H7 (cell line): ENCODE measurements at regions not wholly inside any gene's neighbourhood (a gene's known extent, or its start where the extent isn't known, plus 50 kb on each side); places are given as distances from the start of the nearest gene placed in this dataset.

ENCODE experiments used
- DNase-seq: peaks from one replicate; pipeline ENCODE4 v3.0.0; 2012
- H3K27me3 ChIP-seq: 2 replicates; pipeline ENCODE4 v1.6.0; 2011; ENCODE audit warnings: mild to moderate bottlenecking, low read length; ENCODE audit not compliant: control insufficient read depth, insufficient read depth
- H3K36me3 ChIP-seq: replicated peaks from 2 replicates; pipeline ENCODE4 v1.5.1; 2011; ENCODE audit warnings: low read length; ENCODE audit not compliant: control insufficient read depth, insufficient read depth
- H3K4me3 ChIP-seq: 2 replicates; pipeline ENCODE4 v1.5.1; 2011; ENCODE audit warnings: low read depth, mild to moderate bottlenecking, control low read depth, low read length, moderate library complexity; ENCODE audit not compliant: insufficient read depth

- Histone ChIP-seq H3K4me3 (no peak overlapping the region), H3K36me3 (no peaks in the 10 kb centered on the region), H3K27me3 (no peaks in the 10 kb centered on the region)
- DNase-seq = no peak
Measured at GRCh38 chr5:116942622-116943021, 368.0 kb upstream of the SEMA6A start.

- H3K36me3 ChIP-seq = no peaks in the 10 kb centered on the region
- H3K27me3 ChIP-seq = no peaks in the 10 kb centered on the region
- no peak overlapping the region for H3K4me3 ChIP-seq
- no peak for DNase-seq
Measured at GRCh38 chr5:116939641-116940040, 365.0 kb upstream of the SEMA6A start.

- H3K36me3 ChIP-seq = no peaks in the 10 kb centered on the region
- no peak overlapping the region for H3K4me3 ChIP-seq
- H3K27me3 ChIP-seq = no peaks in the 10 kb centered on the region
- DNase-seq = peak; percentile 8
Measured at GRCh38 chr5:116938488-116938887, 363.9 kb upstream of the SEMA6A start.

- H3K36me3 ChIP-seq = no peaks in the 10 kb centered on the region
- no peak overlapping the region for H3K4me3 ChIP-seq
- no peak for DNase-seq
- H3K27me3 ChIP-seq = no peaks in the 10 kb centered on the region
Measured at GRCh38 chr5:116935561-116936162, 361.0 kb upstream of the SEMA6A start.

- no peak for DNase-seq
- no peaks in the 10 kb centered on the region for H3K27me3 ChIP-seq
- no peaks in the 10 kb centered on the region for H3K36me3 ChIP-seq
- no peak overlapping the region for H3K4me3 ChIP-seq
Measured at GRCh38 chr5:116930616-116931015, 356.0 kb upstream of the SEMA6A start.

GRCh38 chr5:116923344-116923743 lies 348.7 kb upstream of the SEMA6A start:
- DNase-seq = no peak
- Histone ChIP-seq H3K27me3 (no peaks in the 10 kb centered on the region), H3K36me3 (no peaks in the 10 kb centered on the region), H3K4me3 (no peak overlapping the region)

- DNase-seq = no peak
- Histone ChIP-seq H3K4me3 (no peak overlapping the region), H3K36me3 (no peaks in the 10 kb centered on the region), H3K27me3 (no peaks in the 10 kb centered on the region)
Measured at GRCh38 chr5:116922532-116922931, 347.9 kb upstream of the SEMA6A start.

- no peaks in the 10 kb centered on the region for H3K36me3 ChIP-seq
- no peak overlapping the region for H3K4me3 ChIP-seq
- no peak for DNase-seq
- no peaks in the 10 kb centered on the region for H3K27me3 ChIP-seq
Measured at GRCh38 chr5:116914869-116915504, 340.4 kb upstream of the SEMA6A start.

GRCh38 chr5:116912221-116912620 lies 337.6 kb upstream of the SEMA6A start:
- Histone ChIP-seq H3K36me3 (no peaks in the 10 kb centered on the region), H3K4me3 (no peak overlapping the region), H3K27me3 (no peaks in the 10 kb centered on the region)
- no peak for DNase-seq

GRCh38 chr5:116911074-116911473 lies 336.5 kb upstream of the SEMA6A start:
- no peaks in the 10 kb centered on the region for H3K36me3 ChIP-seq
- no peak for DNase-seq
- no peak overlapping the region for H3K4me3 ChIP-seq

GRCh38 chr5:116908537-116908936 lies 333.9 kb upstream of the SEMA6A start:
- H3K4me3 ChIP-seq = no peak overlapping the region
- H3K27me3 ChIP-seq = no peaks in the 10 kb centered on the region
- DNase-seq = no peak
- H3K36me3 ChIP-seq = no peaks in the 10 kb centered on the region

More at GRCh38 chr5:116911074-116911473, 336.5 kb upstream of the SEMA6A start:
- no peaks in the 10 kb centered on the region for H3K27me3 ChIP-seq

- no peak for DNase-seq
- Histone ChIP-seq H3K36me3 (no peaks in the 10 kb centered on the region), H3K27me3 (no peaks in the 10 kb centered on the region), H3K4me3 (no peak overlapping the region)
Measured at GRCh38 chr5:116905885-116906284, 331.3 kb upstream of the SEMA6A start.

GRCh38 chr5:116900793-116901192 lies 326.2 kb upstream of the SEMA6A start:
- Histone ChIP-seq H3K36me3 (no peaks in the 10 kb centered on the region), H3K27me3 (no peaks in the 10 kb centered on the region)

GRCh38 chr5:116898917-116899316 lies 324.3 kb upstream of the SEMA6A start:
- Histone ChIP-seq H3K27me3 (no peaks in the 10 kb centered on the region), H3K4me3 (no peak overlapping the region), H3K36me3 (no peaks in the 10 kb centered on the region)
- no peak for DNase-seq

More at GRCh38 chr5:116900793-116901192, 326.2 kb upstream of the SEMA6A start:
- DNase-seq = no peak
- no peak overlapping the region for H3K4me3 ChIP-seq

- no peak overlapping the region for H3K4me3 ChIP-seq
- no peaks in the 10 kb centered on the region for H3K36me3 ChIP-seq
- no peak for DNase-seq
- H3K27me3 ChIP-seq = no peaks in the 10 kb centered on the region
Measured at GRCh38 chr5:116897291-116897690, 322.7 kb upstream of the SEMA6A start.
